ENCODE measurements at regions not wholly inside any gene's neighbourhood (a gene's known extent, or its start where the extent isn't known, plus 50 kb on each side); places are given as distances from the start of the nearest gene placed in this dataset.

DNA sequence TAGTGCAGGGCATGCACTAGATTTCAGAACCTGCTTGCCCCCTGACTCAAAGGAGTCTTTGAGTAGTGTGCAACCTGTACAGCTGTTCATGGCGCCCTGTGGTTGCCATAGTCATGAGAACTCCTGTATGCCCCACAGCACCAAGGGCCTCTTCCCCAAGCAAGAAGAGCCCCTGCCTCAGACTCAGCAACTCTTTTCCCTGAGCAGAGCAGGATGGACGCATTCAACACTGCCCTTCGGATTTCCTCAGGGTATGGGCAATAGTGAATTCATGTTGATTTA is 89.7 kb upstream of the KLF13 start:
- ChIA-PET POLR2A (interaction anchor here (1.9 to 2.3 kb wide), 2 partner anchors 22 to 89 kb away, joined by 6 to 16 read pairs; partner anchors contain the start of gene KLF13), CTCF (interaction anchor here (0.7 to 3.7 kb wide), 7 partner anchors 11 to 251 kb away, joined by 3 to 12 read pairs (median 4); no protein-coding TSS in a partner anchor)
- Histone ChIP-seq H3K4me1 (peaks cover 23% of the 10 kb centered on the region), H3K9me3 (no peaks in the 10 kb centered on the region), H3K27ac (peak overlapping the region; percentile 71 to 89), H3K4me3 (no peak overlapping the region), H3K4me2 (peak overlapping the region; percentile 72)
- 93% methylated on average over 3 of the region's 3 CpGs for WGBS (ENCODE audit: missing lambda C conversion rate)
- ATAC-seq (peak in 1 of 2 experiments; percentile 53; a peak in 3 of 6 replicates), DNase-seq (ENCODE audit: low read depth in 1 of 2, low spot score in 1 of 2) (no peak), FAIRE-seq (no peak)
- TF ChIP-seq KDM5A (IDR thresholded peaks at IDR 0.05) (no peak), MAZ (IDR thresholded peaks at IDR 0.05; ENCODE audit: borderline replicate concordance, low read depth, low read length) (no peak), HOXB13 (CRISPR knock-in tag; IDR thresholded peaks at IDR 0.05; ENCODE audit: low read depth) (no peak), HOXA7 (CRISPR knock-in tag; IDR thresholded peaks at IDR 0.05) (no peak), KDM1A (IDR thresholded peaks at IDR 0.05; ENCODE audit: low read depth) (no peak), RNF2 (IDR thresholded peaks at IDR 0.05; ENCODE audit: borderline replicate concordance, low read depth) (no peak)
- TF ChIP-seq, protein P1, sequence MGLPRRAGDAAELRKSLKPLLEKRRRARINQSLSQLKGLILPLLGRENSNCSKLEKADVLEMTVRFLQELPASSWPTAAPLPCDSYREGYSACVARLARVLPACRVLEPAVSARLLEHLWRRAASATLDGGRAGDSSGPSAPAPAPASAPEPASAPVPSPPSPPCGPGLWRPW (IDR thresholded peaks at IDR 0.05) = no peak

DNA sequence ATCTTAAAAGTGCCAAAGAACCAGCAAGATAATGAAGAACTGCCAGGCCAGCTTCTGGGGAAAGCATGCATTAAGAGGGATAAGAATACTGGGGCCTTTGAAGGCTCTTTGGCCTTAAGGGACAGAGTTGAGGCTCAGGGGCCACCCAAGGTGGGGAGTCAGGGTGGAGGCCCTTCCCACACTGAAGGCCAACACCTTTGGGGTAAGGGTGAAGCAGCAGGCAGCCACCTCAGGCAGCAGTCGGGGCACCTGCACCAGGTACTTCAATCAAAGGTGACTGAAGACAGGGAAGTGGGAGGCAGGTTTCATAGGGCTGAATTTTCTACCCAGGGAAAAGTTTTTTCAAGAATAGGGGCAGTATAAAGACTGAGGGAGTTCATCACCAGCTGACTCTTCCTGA is 87.7 kb upstream of the KLF13 start:
- ChIA-PET CTCF (interaction anchor here (0.9 kb wide), 1 partner anchor 250 kb away, joined by 3 read pairs; no protein-coding TSS in a partner anchor), POLR2A (no interaction called here)
- FAIRE-seq = no peak
- no peak for TF ChIP-seq HOXB5 (CRISPR knock-in tag; IDR thresholded peaks at IDR 0.05)
- TF ChIP-seq TP53 (CRISPR knock-in tag; IDR thresholded peaks at IDR 0.05) = no peak
- no peak for TF ChIP-seq FOXS1 (CRISPR knock-in tag; IDR thresholded peaks at IDR 0.05)
- TF ChIP-seq KDM5A (IDR thresholded peaks at IDR 0.05) = no peak
- TF ChIP-seq GATA3 (IDR thresholded peaks at IDR 0.05; ENCODE audit: borderline replicate concordance) = no peak
- no peak for TF ChIP-seq FOSB (CRISPR knock-in tag; IDR thresholded peaks at IDR 0.05)
- TF ChIP-seq HDAC2 (IDR thresholded peaks at IDR 0.05) = no peak
- TF ChIP-seq RCOR1 (IDR thresholded peaks at IDR 0.05; ENCODE audit: low read depth, low read length) = no peak
- TF ChIP-seq, protein P2, sequence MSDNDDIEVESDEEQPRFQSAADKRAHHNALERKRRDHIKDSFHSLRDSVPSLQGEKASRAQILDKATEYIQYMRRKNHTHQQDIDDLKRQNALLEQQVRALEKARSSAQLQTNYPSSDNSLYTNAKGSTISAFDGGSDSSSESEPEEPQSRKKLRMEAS (IDR thresholded peaks at IDR 0.05) = no peak
- TF ChIP-seq, protein P3, sequence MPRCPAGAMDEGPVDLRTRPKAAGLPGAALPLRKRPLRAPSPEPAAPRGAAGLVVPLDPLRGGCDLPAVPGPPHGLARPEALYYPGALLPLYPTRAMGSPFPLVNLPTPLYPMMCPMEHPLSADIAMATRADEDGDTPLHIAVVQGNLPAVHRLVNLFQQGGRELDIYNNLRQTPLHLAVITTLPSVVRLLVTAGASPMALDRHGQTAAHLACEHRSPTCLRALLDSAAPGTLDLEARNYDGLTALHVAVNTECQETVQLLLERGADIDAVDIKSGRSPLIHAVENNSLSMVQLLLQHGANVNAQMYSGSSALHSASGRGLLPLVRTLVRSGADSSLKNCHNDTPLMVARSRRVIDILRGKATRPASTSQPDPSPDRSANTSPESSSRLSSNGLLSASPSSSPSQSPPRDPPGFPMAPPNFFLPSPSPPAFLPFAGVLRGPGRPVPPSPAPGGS (IDR thresholded peaks at IDR 0.05) = no peak
- TF ChIP-seq NFE2L2 (conservative IDR thresholded peaks at IDR 0.05; ENCODE audit: low read length) = no peak
- no peak for TF ChIP-seq BHLHE40 (IDR thresholded peaks at IDR 0.05; ENCODE audit: low read depth, low read length)
- TF ChIP-seq, protein P4, sequence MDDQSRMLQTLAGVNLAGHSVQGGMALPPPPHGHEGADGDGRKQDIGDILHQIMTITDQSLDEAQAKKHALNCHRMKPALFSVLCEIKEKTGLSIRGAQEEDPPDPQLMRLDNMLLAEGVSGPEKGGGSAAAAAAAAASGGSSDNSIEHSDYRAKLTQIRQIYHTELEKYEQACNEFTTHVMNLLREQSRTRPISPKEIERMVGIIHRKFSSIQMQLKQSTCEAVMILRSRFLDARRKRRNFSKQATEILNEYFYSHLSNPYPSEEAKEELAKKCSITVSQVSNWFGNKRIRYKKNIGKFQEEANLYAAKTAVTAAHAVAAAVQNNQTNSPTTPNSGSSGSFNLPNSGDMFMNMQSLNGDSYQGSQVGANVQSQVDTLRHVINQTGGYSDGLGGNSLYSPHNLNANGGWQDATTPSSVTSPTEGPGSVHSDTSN (IDR thresholded peaks at IDR 0.05) = no peak
- TF ChIP-seq, protein P5, sequence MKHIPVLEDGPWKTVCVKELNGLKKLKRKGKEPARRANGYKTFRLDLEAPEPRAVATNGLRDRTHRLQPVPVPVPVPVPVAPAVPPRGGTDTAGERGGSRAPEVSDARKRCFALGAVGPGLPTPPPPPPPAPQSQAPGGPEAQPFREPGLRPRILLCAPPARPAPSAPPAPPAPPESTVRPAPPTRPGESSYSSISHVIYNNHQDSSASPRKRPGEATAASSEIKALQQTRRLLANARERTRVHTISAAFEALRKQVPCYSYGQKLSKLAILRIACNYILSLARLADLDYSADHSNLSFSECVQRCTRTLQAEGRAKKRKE (CRISPR knock-in tag; IDR thresholded peaks at IDR 0.05; ENCODE audit: low read depth) = no peak
- TF ChIP-seq, protein P6, sequence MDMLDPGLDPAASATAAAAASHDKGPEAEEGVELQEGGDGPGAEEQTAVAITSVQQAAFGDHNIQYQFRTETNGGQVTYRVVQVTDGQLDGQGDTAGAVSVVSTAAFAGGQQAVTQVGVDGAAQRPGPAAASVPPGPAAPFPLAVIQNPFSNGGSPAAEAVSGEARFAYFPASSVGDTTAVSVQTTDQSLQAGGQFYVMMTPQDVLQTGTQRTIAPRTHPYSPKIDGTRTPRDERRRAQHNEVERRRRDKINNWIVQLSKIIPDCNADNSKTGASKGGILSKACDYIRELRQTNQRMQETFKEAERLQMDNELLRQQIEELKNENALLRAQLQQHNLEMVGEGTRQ (IDR thresholded peaks at IDR 0.05) = no peak
- 42% methylated on average over 1 of the region's 1 CpG for WGBS (ENCODE audit: missing lambda C conversion rate)
- Histone ChIP-seq H3K4me3 (no peak overlapping the region), H3K27ac (peak overlapping the region in 1 of 2 experiments; percentile 49; a peak in 3 of 6 replicates), H3K9me3 (no peaks in the 10 kb centered on the region), H3K4me2 (no peak overlapping the region), H3K4me1 (peaks cover 23% of the 10 kb centered on the region)
- no peak for ATAC-seq
- DNase-seq (ENCODE audit: low read depth in 1 of 2, low spot score in 1 of 2) = no peak

Measured in A549 (cell line).